GM11168 (cell line): ENCODE measurements at regions not wholly inside any gene's neighbourhood (a gene's known extent, or its start where the extent isn't known, plus 50 kb on each side); places are given as distances from the start of the nearest gene placed in this dataset.
"Not testable (repeated sequence)": the region's sequence is repeated elsewhere in the genome, so short reads cannot be mapped to it uniquely, and the experiment has no call there.

Experiments
- in situ Hi-C: fragments of 300-500 bp; cut with MboI; formaldehyde crosslinking; loops from one replicate; pipeline ENCODE4 v1.12.0; 2022; ENCODE audit warnings: low sequenced_read_pairs; ENCODE audit not compliant: unreplicated experiment

- in situ Hi-C loops: no loop called here
Observed at GRCh38 chr18:46224181-46224775, 120.1 kb downstream of the HAUS1 start.

DNA sequence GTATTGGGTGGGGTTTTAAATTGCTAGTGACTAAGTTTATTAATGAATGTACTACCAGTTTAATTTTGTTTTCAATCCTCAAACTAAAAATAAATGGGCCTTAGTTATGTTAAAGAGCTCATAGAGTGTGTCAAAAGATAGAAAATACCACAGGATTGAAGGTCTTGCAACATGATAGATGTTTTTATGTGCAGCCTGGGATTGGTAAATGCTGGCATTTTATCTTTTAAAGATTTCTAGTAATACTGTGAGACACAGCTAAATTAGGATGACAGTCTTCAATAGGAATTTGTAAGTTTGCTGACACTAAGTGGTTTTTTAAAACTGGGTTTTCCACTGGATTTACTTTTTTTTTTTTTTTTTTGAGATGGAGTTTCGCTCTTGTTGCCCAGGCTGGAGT is 122.3 kb downstream of the HAUS1 start:
- in situ Hi-C loops: no loop called here

DNA sequence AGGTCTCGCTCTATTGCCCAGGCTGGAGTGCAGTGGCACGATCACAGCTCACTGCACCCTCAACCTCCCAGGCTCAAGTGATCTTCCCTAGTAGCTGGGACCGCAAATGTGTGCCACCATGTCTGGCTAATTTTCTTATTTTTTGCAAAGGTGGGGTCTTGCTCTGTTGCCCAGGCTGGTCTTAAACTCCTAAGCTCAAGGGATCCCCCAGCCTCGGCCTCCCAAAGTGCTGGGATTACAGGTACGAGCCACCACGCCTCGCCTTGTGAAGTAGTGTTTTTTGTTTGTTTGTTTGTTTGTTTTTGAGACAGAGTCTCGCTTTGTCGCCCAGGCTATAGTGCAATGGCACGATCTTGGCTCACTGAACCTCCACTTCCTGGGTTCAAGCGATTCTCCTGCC is 125.5 kb downstream of the HAUS1 start:
- in situ Hi-C loops: not testable (repeated sequence)

- in situ Hi-C loops: no loop called here
Observed at GRCh38 chr18:46236156-46236555, 132.0 kb downstream of the HAUS1 start.

DNA sequence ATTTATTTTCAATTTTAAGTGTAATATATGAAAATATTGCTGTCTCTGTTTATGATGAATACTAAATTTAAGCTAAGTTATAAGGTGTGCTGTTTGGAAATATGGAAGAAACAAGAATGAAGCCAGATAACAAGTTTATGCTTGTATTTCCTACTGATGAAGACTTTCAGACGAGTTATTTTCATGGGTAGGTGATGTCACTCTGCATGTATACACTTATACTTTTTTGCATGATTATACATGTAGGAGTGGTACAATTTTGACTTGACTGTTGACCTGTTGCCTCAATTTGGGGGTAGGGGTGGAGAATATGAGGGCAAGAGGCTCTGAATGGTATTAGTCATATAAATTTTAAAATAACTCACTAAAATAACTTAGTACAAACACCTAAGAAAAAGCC is 133.7 kb downstream of the HAUS1 start:
- in situ Hi-C loops: no loop called here

- in situ Hi-C loops: no loop called here
Observed at GRCh38 chr18:46239549-46239948, 135.4 kb downstream of the HAUS1 start.

GRCh38 chr18:46239998-46240397 is 135.8 kb downstream of the HAUS1 start:
- in situ Hi-C loops: no loop called here

DNA sequence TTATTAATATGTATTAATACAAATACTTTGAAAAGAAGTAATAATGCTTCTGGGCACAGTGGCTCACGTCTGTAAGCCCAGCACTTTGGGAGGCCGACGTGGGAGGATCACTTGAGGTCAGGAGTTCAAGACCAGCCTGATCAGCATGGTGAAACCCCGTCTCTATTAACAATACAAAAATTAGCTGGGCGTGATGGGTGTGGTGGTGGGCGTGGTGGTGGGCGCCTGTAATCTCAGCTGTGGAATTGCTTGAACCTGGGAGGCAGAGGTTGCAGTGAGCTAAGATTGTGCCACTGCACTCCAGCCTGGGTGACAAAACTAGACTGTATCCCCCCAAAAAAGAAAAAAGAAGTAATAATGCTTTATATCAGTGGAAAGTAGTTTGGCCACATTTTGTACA is 137.2 kb downstream of the HAUS1 start:
- in situ Hi-C loops: not testable (repeated sequence)

DNA sequence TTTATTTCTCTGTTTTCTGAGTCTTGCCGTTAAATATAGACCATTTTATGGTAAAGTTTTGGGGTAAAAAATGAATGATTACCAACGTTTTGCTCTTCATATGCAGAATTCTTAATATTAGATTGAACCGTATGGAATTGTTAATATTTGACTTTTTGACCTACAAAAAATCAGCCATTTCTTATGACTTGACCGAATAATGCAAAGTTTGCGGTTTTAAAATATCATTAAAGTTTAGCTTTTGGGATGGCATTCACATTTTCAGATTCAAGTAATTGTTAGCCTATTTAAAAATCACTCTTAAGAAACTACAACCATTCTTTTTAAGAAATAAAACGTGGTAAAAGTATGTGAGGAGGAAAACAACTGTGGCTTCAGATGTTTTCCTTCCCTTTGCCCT is 138.0 kb downstream of the HAUS1 start:
- in situ Hi-C loops: no loop called here

- in situ Hi-C loops: no loop called here
Observed at GRCh38 chr18:46243095-46243494, 138.9 kb downstream of the HAUS1 start.

DNA sequence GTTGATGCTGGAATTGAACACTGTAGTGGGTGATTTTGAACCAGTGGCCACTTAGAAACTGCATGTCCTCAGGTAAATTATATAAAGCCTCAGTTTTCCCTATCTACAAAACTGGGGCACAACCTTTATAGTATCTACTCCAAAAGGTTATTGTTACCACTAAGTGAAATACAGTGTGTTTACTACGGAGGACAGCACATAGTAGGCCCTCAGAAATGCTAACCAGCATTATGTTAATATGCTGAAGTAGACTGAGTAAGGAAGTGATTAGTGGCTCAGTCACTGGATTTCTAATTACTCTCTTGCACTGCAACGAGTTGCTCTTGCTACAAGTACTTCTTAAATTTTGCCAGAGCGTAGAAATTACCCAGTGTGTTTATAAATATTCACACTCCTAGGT is 139.5 kb downstream of the HAUS1 start:
- in situ Hi-C loops: no loop called here

GRCh38 chr18:46246101-46246500 is 141.9 kb downstream of the HAUS1 start:
- in situ Hi-C loops: no loop called here

DNA sequence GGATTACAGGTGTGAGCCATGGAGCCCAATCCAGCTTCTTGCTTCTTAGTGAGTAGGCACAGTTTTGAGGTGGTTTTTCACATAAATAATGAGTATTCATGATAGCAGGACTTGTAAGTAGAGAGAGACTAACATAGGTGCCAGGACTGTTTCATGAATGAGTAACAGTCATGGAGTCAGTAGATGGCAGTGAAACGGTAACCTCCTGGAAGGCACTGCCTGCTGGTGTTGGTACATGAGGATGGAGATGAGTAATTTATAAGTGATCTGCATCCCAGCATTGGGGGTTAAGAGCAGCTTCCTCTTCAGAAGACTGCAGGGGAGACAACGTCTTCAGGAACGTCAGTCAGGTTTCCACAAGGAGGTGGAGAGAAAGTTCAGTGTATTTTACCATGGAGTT is 143.8 kb downstream of the HAUS1 start:
- in situ Hi-C loops: no loop called here

DNA sequence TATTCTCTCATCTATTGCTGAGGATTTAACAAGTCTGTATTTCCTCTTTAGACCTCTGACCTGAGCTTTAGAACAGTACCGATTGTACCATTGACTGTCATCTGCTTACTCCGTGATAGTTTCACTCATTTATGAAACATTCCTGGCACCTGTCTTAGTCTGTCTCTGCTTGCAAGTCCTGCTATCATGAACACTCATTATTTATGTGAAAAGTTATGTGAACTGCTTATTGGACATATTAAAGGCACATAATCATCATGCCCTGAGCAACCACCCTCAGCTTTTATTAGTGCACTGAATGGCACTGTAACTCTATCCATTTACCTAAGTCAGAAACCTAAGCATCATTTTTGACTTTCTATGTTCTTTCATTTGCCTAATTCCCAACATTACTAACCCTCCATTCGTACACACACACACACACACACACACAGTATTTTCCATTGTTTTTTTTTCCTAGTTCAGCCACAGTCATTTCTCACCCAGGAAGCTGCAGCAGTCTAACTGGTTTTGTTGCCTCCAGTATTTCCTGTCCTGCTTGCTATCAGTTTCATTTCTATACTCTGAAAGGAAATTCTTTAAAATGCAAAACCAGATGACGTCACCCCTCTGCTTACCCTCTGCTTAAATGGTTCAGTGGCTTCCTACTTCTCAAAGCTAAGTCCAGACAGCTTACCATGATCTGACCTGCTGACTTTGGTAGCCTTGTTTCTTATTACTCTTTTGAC is 146.1 kb downstream of the HAUS1 start:
- in situ Hi-C loops: no loop called here

DNA sequence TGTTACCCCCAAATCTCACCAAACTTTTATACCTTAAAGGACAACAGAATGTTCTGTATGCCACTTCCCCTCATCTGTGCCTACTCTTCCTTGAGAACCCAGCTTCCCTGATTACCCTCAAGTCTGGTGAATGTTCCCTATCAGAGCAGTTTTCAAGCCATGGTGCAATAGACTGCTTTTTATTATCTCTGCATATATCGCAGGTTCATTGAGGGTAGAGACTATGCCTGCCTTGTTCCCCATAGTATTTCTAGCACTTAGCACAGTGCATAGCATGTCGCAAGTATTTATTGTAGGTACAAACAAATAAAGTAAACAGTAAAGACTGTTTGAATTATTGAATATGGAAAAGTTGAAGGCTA is 146.6 kb downstream of the HAUS1 start:
- in situ Hi-C loops: no loop called here

GRCh38 chr18:46252759-46253158 is 148.6 kb downstream of the HAUS1 start:
- in situ Hi-C loops: no loop called here

- in situ Hi-C loops: no loop called here
Observed at GRCh38 chr18:46253498-46253897, 149.3 kb downstream of the HAUS1 start.

GRCh38 chr18:46256078-46256477 is 151.9 kb downstream of the HAUS1 start:
- in situ Hi-C loops: no loop called here

GRCh38 chr18:46257366-46257765 is 153.2 kb downstream of the HAUS1 start:
- in situ Hi-C loops: no loop called here

DNA sequence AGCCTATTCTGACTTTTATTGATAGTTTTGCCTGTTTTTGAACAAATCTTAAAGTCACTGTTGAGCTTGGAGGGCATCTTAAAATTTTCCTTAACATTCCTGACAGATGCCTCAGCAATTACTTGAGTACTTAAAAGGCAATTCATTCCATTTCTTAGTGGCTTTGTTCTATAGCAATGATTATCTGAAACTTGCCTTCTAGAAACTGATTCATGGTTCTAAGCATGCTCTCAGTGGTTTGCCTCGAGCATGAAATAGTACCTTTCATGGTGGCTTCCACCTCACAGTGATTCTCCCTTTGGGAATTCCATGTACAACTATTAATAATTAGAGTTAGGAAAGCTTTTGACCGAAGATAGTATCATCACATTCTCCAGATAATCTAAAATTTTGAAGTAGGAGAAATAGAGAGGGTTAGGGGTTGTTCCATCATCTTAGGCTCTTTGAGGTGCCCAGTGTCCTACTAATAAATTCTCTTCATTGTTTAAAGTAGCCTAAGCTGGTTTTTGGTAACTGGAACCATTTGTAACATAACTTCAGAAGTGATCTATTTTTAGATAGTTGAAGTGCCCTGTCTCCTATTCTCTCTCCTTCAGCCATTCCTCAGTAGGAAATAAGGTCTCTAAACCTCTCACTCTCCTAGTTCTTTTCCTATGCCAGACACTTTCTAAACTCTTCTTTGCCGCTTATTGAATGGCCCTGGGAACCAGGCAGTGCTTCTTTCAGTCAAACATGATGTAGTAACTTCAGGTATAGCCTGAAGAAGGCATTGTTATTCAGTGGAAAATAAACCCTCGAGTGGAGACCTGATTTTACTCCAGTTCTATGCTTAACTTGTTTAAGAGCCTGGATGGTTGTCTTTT is 156.1 kb downstream of the HAUS1 start:
- in situ Hi-C loops: no loop called here

DNA sequence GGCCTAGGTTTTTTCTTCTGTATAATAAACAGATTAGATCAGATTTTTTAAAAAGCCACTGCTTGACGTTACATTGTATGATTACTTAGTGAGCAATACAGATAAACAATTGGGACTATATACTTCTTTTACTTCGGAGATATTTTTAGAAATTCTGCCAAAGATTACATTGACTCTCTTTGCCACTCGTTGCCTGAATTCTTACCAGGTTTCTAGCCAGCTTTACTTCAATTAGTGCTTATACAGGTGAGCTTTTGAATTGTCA is 156.6 kb downstream of the HAUS1 start:
- in situ Hi-C loops: no loop called here

- in situ Hi-C loops: no loop called here
Observed at GRCh38 chr18:46261799-46262198, 157.6 kb downstream of the HAUS1 start.
